GM20431 (cell line): ENCODE measurements at regions not wholly inside any gene's neighbourhood (a gene's known extent, or its start where the extent isn't known, plus 50 kb on each side); places are given as distances from the start of the nearest gene placed in this dataset.

Source experiments
- in situ Hi-C: fragments of 300-500 bp; cut with MseI, MboI; formaldehyde crosslinking; loops from one replicate; pipeline ENCODE4 v1.15.0; 2020; ENCODE audit warnings: low sequenced_read_pairs; ENCODE audit not compliant: unreplicated experiment

- in situ Hi-C loops = no loop called here
Observed at GRCh38 chr1:57637155-57637554, 213.3 kb upstream of the DAB1 start.

GRCh38 chr1:57633881-57634280 lies 210.0 kb upstream of the DAB1 start:
- in situ Hi-C loops = no loop called here

- in situ Hi-C loops = no loop called here
Observed at GRCh38 chr1:57633056-57633455, 209.2 kb upstream of the DAB1 start.

- in situ Hi-C loops = no loop called here
Observed at GRCh38 chr1:57632401-57632800, 208.5 kb upstream of the DAB1 start.

- in situ Hi-C loops = no loop called here
Observed at GRCh38 chr1:57627612-57628011, 203.8 kb upstream of the DAB1 start.

GRCh38 chr1:57623791-57624538 lies 200.1 kb upstream of the DAB1 start:
- in situ Hi-C loops = no loop called here

- in situ Hi-C loops = no loop called here
Observed at GRCh38 chr1:57623039-57623790, 199.4 kb upstream of the DAB1 start.

- in situ Hi-C loops = no loop called here
Observed at GRCh38 chr1:57621776-57622175, 197.9 kb upstream of the DAB1 start.

- in situ Hi-C loops = no loop called here
Observed at GRCh38 chr1:57620605-57621004, 196.7 kb upstream of the DAB1 start.

- in situ Hi-C loops = no loop called here
Observed at GRCh38 chr1:57616921-57617320, 193.1 kb upstream of the DAB1 start.

GRCh38 chr1:57615956-57616355 lies 192.1 kb upstream of the DAB1 start:
- in situ Hi-C loops = no loop called here

GRCh38 chr1:57612833-57613232 lies 189.0 kb upstream of the DAB1 start:
- in situ Hi-C loops = no loop called here

GRCh38 chr1:57605933-57606332 lies 182.1 kb upstream of the DAB1 start:
- in situ Hi-C loops = no loop called here

GRCh38 chr1:57603696-57604095 lies 179.8 kb upstream of the DAB1 start:
- in situ Hi-C loops = no loop called here

GRCh38 chr1:57600424-57600823 lies 176.6 kb upstream of the DAB1 start:
- in situ Hi-C loops = no loop called here

GRCh38 chr1:57599236-57599994 lies 175.6 kb upstream of the DAB1 start:
- in situ Hi-C loops = no loop called here

- in situ Hi-C loops = no loop called here
Observed at GRCh38 chr1:57597036-57597435, 173.2 kb upstream of the DAB1 start.

GRCh38 chr1:57594002-57594401 lies 170.1 kb upstream of the DAB1 start:
- in situ Hi-C loops = no loop called here

GRCh38 chr1:57591842-57592241 lies 168.0 kb upstream of the DAB1 start:
- in situ Hi-C loops = no loop called here

GRCh38 chr1:57590978-57591377 lies 167.1 kb upstream of the DAB1 start:
- in situ Hi-C loops = no loop called here

- in situ Hi-C loops = no loop called here
Observed at GRCh38 chr1:57586842-57587241, 163.0 kb upstream of the DAB1 start.
